GM23338 (cell line): ENCODE measurements at regions not wholly inside any gene's neighbourhood (a gene's known extent, or its start where the extent isn't known, plus 50 kb on each side); places are given as distances from the start of the nearest gene placed in this dataset.

ENCODE experiments used
- ATAC-seq: fragments of 200-7000 bp; cut with Tn5 transposase; 3 replicates; pipeline ENCODE4 v1.9.1; 2020
- DNase-seq: peaks from one replicate; pipeline ENCODE4 v3.0.0-alpha.2; 2015; ENCODE audit warnings: low spot score
- H2AFZ ChIP-seq: fragments of 200-600 bp; sonication (generic); 2 replicates; pipeline ENCODE4 v1.8.0; 2016; ENCODE audit warnings: antibody characterized with exemption, mild to moderate bottlenecking, moderate library complexity
- H3F3A ChIP-seq: fragments of 200-600 bp; sonication (generic); replicated peaks from 2 replicates; pipeline ENCODE4 v1.8.0; 2017; ENCODE audit warnings: antibody characterized with exemption, mixed run types, low read depth
- H3K27ac ChIP-seq: fragments of 200-600 bp; sonication (generic); 2 replicates; pipeline ENCODE4 v1.6.1; 2016; ENCODE audit warnings: low read depth
- H3K27me3 ChIP-seq: fragments of 200-600 bp; sonication (generic); 2 replicates; pipeline ENCODE4 v1.8.0; 2016; ENCODE audit warnings: mild to moderate bottlenecking, mixed run types, moderate library complexity; ENCODE audit not compliant: insufficient read depth
- H3K36me3 ChIP-seq: fragments of 200-600 bp; sonication (generic); 2 replicates; pipeline ENCODE4 v1.8.0; 2016; ENCODE audit warnings: mild to moderate bottlenecking; ENCODE audit not compliant: insufficient read depth
- H3K4me1 ChIP-seq: fragments of 200-600 bp; sonication (generic); 2 replicates; pipeline ENCODE4 v1.8.0; 2016; ENCODE audit warnings: mild to moderate bottlenecking, moderate library complexity; ENCODE audit not compliant: insufficient read depth
- H3K4me2 ChIP-seq: fragments of 200-600 bp; sonication (generic); 2 replicates; pipeline ENCODE4 v1.7.1; 2017; ENCODE audit warnings: mixed run types
- H3K4me3 ChIP-seq: fragments of 200-600 bp; sonication (generic); 2 replicates; pipeline ENCODE4 v1.6.1; 2016; ENCODE audit warnings: mixed run types
- H3K79me2 ChIP-seq: fragments of 200-600 bp; sonication (generic); replicated peaks from 2 replicates; pipeline ENCODE4 v1.8.0; 2017; ENCODE audit warnings: mild to moderate bottlenecking; ENCODE audit not compliant: insufficient read depth
- H3K9me2 ChIP-seq: fragments of 200-600 bp; sonication (generic); 2 replicates; pipeline ENCODE4 v1.8.0; 2017; ENCODE audit not compliant: insufficient read depth
- H4K20me1 ChIP-seq: fragments of 200-600 bp; sonication (generic); replicated peaks from 2 replicates; pipeline ENCODE4 v1.8.0; 2017; ENCODE audit warnings: mild to moderate bottlenecking; ENCODE audit not compliant: insufficient read depth
- H3K27ac Mint-ChIP-seq: 2 replicates; pipeline ENCODE4 v1.8.0; 2020; ENCODE audit warnings: inconsistent platforms, mild to moderate bottlenecking, moderate library complexity, mixed read lengths
- H3K27me3 Mint-ChIP-seq: 3 replicates; pipeline ENCODE4 v1.8.0; 2022; ENCODE audit warnings: low read depth, mild to moderate bottlenecking, moderate library complexity, mixed read lengths, inconsistent platforms; ENCODE audit not compliant: insufficient read depth, poor library complexity
- H3K36me3 Mint-ChIP-seq: 3 replicates; pipeline ENCODE4 v1.8.0; 2021; ENCODE audit warnings: low read depth, mild to moderate bottlenecking, inconsistent platforms, moderate library complexity, mixed read lengths
- H3K4me1 Mint-ChIP-seq: 3 replicates; pipeline ENCODE4 v1.8.0; 2020; ENCODE audit warnings: mild to moderate bottlenecking, inconsistent platforms, mixed read lengths
- H3K4me3 Mint-ChIP-seq: 3 replicates; pipeline ENCODE4 v1.8.0; 2021; ENCODE audit warnings: moderate library complexity, mild to moderate bottlenecking, inconsistent platforms, mixed read lengths
- H3K9me3 Mint-ChIP-seq: 3 replicates; pipeline ENCODE4 v1.8.0; 2020; ENCODE audit warnings: moderate library complexity, mild to moderate bottlenecking, inconsistent platforms, mixed read lengths
- CREB1 ChIP-seq: fragments of 250-450 bp; sonication (Bioruptor Pico); IDR thresholded peaks from 2 replicates; pipeline ENCODE4 v1.5.0; 2020; ENCODE audit warnings: low read depth, mild to moderate bottlenecking, moderate library complexity
- EZH2 ChIP-seq: fragments of 200-600 bp; sonication (generic); IDR thresholded peaks from one replicate; pipeline ENCODE4 v1.8.0; 2017; ENCODE audit warnings: antibody characterized with exemption, mild to moderate bottlenecking, low read depth; ENCODE audit not compliant: unreplicated experiment
- EZH2phosphoT487 ChIP-seq: fragments of 200-600 bp; sonication (generic); IDR thresholded peaks from one replicate; pipeline ENCODE4 v1.8.1; 2018; ENCODE audit warnings: antibody characterized with exemption; ENCODE audit not compliant: unreplicated experiment
- JUNB ChIP-seq: IDR thresholded peaks from one replicate; pipeline ENCODE4 v1.6.1; 2016; ENCODE audit warnings: antibody characterized with exemption; ENCODE audit not compliant: unreplicated experiment
- NANOG ChIP-seq: IDR thresholded peaks from 2 replicates; pipeline ENCODE4 v1.6.1; 2016; ENCODE audit warnings: antibody characterized with exemption, borderline replicate concordance
- POLR2AphosphoS5 ChIP-seq: IDR thresholded peaks from 2 replicates; pipeline ENCODE4 v1.6.1; 2016; ENCODE audit warnings: antibody characterized with exemption, low read depth
- REST ChIP-seq: IDR thresholded peaks from one replicate; pipeline ENCODE4 v1.6.1; 2018; ENCODE audit warnings: antibody characterized with exemption; ENCODE audit not compliant: unreplicated experiment
- STAT1 ChIP-seq: IDR thresholded peaks from one replicate; pipeline ENCODE4 v1.6.1; 2016; ENCODE audit warnings: antibody characterized with exemption; ENCODE audit not compliant: unreplicated experiment
- ZNF114 ChIP-seq: fragments of 250-450 bp; sonication (Bioruptor Pico); IDR thresholded peaks from 2 replicates; pipeline ENCODE4 v1.5.0; 2020; ENCODE audit warnings: mild to moderate bottlenecking, moderate library complexity
- ZNF331 ChIP-seq: fragments of 250-450 bp; sonication (Bioruptor Pico); IDR thresholded peaks from 2 replicates; pipeline ENCODE4 v1.5.0; 2020; ENCODE audit warnings: low read depth, mild to moderate bottlenecking, moderate library complexity
- ZNF462 ChIP-seq: fragments of 250-450 bp; sonication (Bioruptor Pico); IDR thresholded peaks from 2 replicates; pipeline ENCODE4 v1.5.0; 2020; ENCODE audit warnings: mild to moderate bottlenecking, moderate library complexity
- TF ChIP-seq, protein P1 (sequence below), 2 experiments: fragments of 200-600 bp in 1 of 2; sonication (generic) in 1 of 2; conservative IDR thresholded peaks; 2 replicates each; pipeline versions ENCODE4 v1.5.1 to v1.6.1; 2016 to 2017; ENCODE audit warnings: antibody characterized with exemption in 2 of 2, low read depth in 2 of 2, mild to moderate bottlenecking in 2 of 2, moderate library complexity in 1 of 2
- TF ChIP-seq, protein P2 (sequence below): IDR thresholded peaks from 2 replicates; pipeline ENCODE4 v1.6.1; 2016; ENCODE audit warnings: antibody characterized with exemption

GRCh38 chr4:52244848-52245247 is 193.7 kb downstream of the SPATA18 start:
- Histone ChIP-seq H3K4me3 (no peak overlapping the region), H3K79me2 (no peaks in the 10 kb centered on the region), H3K27me3 (no peaks in the 10 kb centered on the region), H4K20me1 (no peaks in the 10 kb centered on the region), H3F3A (no peaks in the 10 kb centered on the region), H3K4me1 (peaks cover 8% of the 10 kb centered on the region), H3K27ac (no peak overlapping the region), H3K36me3 (no peaks in the 10 kb centered on the region), H3K9me2 (peaks cover 8% of the 10 kb centered on the region; the same call in 1 of the 2 replicates), H2AFZ (peak overlapping the region; percentile 54; the same call in 1 of the 2 replicates), H3K4me2 (no peak overlapping the region)
- no peak overlapping the region for H3K4me3 Mint-ChIP-seq
- H3K36me3 Mint-ChIP-seq = no peaks in the 10 kb centered on the region
- H3K4me1 Mint-ChIP-seq = peaks cover 10% of the 10 kb centered on the region; the same call in 2 of the 3 replicates
- no peak for DNase-seq
- H3K27ac Mint-ChIP-seq = no peak overlapping the region
- ATAC-seq = no peak
- H3K27me3 Mint-ChIP-seq = no peaks in the 10 kb centered on the region
- no peaks in the 10 kb centered on the region for H3K9me3 Mint-ChIP-seq
- TF ChIP-seq, protein P1, sequence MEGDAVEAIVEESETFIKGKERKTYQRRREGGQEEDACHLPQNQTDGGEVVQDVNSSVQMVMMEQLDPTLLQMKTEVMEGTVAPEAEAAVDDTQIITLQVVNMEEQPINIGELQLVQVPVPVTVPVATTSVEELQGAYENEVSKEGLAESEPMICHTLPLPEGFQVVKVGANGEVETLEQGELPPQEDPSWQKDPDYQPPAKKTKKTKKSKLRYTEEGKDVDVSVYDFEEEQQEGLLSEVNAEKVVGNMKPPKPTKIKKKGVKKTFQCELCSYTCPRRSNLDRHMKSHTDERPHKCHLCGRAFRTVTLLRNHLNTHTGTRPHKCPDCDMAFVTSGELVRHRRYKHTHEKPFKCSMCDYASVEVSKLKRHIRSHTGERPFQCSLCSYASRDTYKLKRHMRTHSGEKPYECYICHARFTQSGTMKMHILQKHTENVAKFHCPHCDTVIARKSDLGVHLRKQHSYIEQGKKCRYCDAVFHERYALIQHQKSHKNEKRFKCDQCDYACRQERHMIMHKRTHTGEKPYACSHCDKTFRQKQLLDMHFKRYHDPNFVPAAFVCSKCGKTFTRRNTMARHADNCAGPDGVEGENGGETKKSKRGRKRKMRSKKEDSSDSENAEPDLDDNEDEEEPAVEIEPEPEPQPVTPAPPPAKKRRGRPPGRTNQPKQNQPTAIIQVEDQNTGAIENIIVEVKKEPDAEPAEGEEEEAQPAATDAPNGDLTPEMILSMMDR (conservative IDR thresholded peaks at IDR 0.05; ENCODE audit: low read depth in 2 of 2) = no peak
- TF ChIP-seq EZH2 (no peak), EZH2phosphoT487 (no peak), ZNF114 (no peak), POLR2AphosphoS5 (no peak), NANOG (no peak), ZNF462 (CRISPR knock-in tag) (no peak), ZNF331 (no peak), STAT1 (no peak), JUNB (no peak), CREB1 (CRISPR knock-in tag) (no peak), REST (no peak)
- TF ChIP-seq, protein P2, sequence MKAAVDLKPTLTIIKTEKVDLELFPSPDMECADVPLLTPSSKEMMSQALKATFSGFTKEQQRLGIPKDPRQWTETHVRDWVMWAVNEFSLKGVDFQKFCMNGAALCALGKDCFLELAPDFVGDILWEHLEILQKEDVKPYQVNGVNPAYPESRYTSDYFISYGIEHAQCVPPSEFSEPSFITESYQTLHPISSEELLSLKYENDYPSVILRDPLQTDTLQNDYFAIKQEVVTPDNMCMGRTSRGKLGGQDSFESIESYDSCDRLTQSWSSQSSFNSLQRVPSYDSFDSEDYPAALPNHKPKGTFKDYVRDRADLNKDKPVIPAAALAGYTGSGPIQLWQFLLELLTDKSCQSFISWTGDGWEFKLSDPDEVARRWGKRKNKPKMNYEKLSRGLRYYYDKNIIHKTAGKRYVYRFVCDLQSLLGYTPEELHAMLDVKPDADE = no peak
